Mammary epithelial cell (primary cell): ENCODE measurements at regions not wholly inside any gene's neighbourhood (a gene's known extent, or its start where the extent isn't known, plus 50 kb on each side); places are given as distances from the start of the nearest gene placed in this dataset.
"Not testable (repeated sequence)": the region's sequence is repeated elsewhere in the genome, so short reads cannot be mapped to it uniquely, and the experiment has no call there.

Source experiments
- CTCF ChIP-seq, 2 donors: IDR thresholded peaks in 1 of 2; conservative IDR thresholded peaks in 1 of 2; 2 replicates each; pipeline ENCODE4 v1.5.1; 2011 to 2012; ENCODE audit warnings: inconsistent platforms in 2 of 2, low read length in 2 of 2, mild to moderate bottlenecking in 2 of 2, control low read depth in 1 of 2, low read depth in 1 of 2; ENCODE audit not compliant: insufficient read depth in 1 of 2; ENCODE audit errors: extremely low read depth in 1 of 2
- EZH2 ChIP-seq: IDR thresholded peaks from 2 replicates; pipeline ENCODE4 v1.6.1; 2012; ENCODE audit warnings: low read length, inconsistent platforms, borderline replicate concordance

GRCh38 chr4:49233346-49233745 lies 247.3 kb downstream of the CWH43 start:
- TF ChIP-seq CTCF (conservative IDR thresholded peaks at IDR 0.05 in 1 of 2, IDR thresholded peaks at IDR 0.05 in 1 of 2; ENCODE audit: extremely low read depth in 1 of 2, insufficient read depth in 1 of 2, low read depth in 1 of 2, low read length in 2 of 2); EZH2: not testable (repeated sequence)
